Brain pericyte (primary cell): ENCODE measurements at regions not wholly inside any gene's neighbourhood (a gene's known extent, or its start where the extent isn't known, plus 50 kb on each side); places are given as distances from the start of the nearest gene placed in this dataset.

Experiments used
- DNase-seq: peaks from one replicate; pipeline ENCODE4 v3.0.0-alpha.2; 2012; ENCODE audit warnings: low read depth, low spot score

DNA sequence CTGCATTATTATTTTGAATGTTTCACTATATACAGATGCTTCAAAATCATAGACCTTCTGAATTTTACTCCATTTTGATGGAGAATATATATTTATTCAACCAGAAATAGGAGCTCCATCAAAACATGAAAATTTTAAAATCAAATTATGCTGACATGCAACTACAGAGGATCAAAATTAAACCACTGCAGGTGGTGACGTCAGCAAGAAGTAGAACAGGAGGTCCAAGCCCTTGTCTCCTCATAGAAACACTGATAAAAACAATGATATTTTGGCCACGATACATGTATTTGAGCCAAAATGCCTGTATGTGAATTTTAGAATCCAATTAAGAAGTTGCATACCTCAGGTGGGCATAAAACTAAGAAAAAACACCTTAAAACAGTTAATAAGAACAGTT is 236.6 kb upstream of the FBXL7 start:
- no peak for DNase-seq

DNA sequence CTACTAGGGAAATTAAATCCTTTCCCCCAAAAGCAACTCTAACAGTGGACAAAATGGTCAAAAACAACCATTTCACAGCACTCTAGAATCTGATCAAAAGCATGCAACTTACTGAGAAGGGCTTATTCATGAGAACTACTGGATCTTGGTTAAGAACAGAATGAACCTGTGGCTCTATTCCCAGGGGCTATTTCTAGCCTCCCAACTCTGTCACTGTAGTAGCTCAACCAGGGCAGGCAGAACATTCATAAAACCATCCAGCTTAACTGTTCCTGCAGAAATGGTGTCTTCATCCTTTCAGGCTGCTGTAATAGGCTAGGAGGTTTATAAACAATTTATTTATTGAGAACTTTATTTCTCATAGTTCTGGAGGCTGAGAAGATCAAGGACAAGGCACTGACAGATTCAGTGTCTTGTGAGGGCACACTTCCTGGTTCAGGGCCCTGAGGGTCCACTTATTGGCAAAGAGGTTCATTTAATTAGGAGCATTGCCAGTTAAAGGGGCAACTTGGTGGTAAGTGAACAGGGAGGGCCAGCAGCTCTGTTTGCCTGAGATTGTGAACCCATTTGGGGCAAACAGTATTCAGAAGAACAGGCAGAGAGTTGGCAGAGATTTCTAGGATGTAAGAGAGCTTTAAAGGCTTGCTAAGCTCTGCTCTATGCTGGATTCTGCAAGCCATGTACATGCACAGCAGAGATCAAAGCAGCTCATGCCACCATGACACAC is 238.5 kb upstream of the FBXL7 start:
- DNase-seq = no peak

GRCh38 chr5:15260356-15261268 is 239.4 kb upstream of the FBXL7 start:
- no peak for DNase-seq

- no peak for DNase-seq
These were observed 243.5 kb upstream of the FBXL7 start for GRCh38 chr5:15256485-15256884.

- DNase-seq = no peak
These were observed 244.4 kb upstream of the FBXL7 start for GRCh38 chr5:15255576-15255975.

GRCh38 chr5:15254607-15255006 is 245.4 kb upstream of the FBXL7 start:
- no peak for DNase-seq

GRCh38 chr5:15252331-15252730 is 247.6 kb upstream of the FBXL7 start:
- DNase-seq = no peak

- DNase-seq = peak; percentile 7
These were observed 250.8 kb upstream of the FBXL7 start for GRCh38 chr5:15249152-15249551.

- no peak for DNase-seq
These were observed 251.2 kb upstream of the FBXL7 start for GRCh38 chr5:15248731-15249130.

- DNase-seq = no peak
These were observed 254.1 kb upstream of the FBXL7 start for GRCh38 chr5:15245913-15246312.

GRCh38 chr5:15243301-15244020 is 256.5 kb upstream of the FBXL7 start:
- no peak for DNase-seq

DNA sequence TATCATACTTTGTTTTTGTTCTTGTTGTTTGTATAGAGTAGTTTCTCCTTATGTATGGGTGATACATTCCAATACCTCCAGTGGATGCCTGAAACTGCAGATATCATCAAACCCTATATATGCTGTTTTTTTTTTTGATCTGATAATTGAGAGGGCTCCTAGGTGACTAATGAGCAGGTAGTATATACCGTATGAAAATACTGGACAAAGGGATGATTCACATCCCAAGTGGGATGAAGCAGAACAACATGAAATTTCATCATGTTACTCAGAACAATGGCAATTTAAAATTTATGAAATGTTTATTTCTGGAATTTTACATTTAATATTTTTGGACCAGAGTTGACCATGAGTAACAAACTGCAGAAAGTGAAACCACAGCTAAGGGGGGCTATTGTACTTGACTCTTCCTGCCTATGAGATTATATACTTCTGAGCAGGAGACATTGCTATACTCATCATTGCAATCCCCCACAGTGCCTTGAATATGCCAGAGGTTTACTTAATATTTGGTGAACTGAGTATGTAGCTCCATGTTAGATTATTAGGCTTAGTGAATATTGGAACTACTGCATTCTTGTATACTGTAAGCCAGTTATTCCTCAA is 258.7 kb upstream of the FBXL7 start:
- no peak for DNase-seq

- DNase-seq = no peak
These were observed 262.0 kb upstream of the FBXL7 start for GRCh38 chr5:15238006-15238405.

DNA sequence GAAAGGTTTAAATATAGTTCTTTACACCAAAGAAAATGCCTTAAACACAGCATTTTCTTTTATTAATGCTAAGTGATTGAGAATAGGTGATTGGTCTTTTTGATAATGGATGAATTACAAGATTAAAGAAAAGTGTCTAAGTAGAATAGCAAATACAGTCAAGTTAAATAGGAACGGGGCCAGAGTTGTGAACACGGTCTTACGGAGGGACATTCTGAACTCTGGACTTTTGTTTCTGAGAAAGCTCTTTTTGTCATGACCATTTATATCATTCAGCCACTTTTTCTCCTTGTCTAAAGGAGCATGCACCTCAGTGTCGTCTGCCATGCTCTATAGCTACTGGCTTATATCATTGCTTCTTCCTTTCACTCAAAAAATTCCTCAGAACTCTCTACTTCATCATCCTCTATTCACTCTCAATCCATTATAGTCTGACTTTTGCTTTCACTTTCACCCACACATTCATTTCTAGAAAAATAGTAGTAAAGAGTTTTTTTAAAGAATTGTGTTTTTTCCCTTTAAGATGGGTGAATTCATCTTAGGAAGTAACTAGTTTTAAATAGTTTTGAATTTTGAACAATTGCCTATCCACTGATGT is 263.0 kb upstream of the FBXL7 start:
- no peak for DNase-seq

DNA sequence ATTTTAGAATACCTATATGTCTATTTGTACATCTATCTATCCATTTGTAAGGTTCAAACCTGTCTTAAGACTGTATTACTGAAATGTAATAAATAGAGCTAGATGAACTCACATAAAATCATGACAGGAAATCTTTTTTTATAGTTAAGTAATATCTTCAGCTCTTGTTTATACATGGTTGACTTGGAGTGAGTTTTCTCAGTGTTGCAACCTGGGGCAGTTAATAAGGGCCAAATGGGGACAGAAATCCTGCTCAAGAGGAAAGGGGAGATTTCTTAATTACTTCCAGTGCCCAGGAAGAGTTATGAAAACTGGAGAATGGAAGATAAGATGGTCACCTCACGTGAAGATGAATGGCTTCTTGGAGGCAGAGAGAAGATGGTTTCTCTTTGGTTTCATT is 265.1 kb upstream of the FBXL7 start:
- DNase-seq = no peak

DNA sequence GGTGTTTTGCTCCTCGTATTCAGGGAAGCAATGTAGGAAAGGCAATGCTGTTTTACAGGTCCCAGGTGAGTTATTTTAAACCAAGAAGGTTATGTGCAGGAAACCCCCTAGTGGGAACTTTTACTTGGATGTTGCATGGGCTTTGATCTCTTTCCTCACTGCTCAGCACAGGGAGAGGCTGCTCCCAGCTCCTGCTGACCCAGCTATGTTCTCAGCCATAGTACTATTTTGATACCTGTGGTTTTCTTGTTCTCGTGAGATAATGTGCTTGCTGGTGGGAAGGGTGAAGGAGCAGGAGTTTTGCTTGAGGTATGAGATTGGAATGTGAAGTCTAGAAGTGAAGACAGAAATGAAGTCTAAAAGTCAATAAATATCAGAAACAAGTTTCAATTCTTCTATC is 265.6 kb upstream of the FBXL7 start:
- DNase-seq = peak; percentile 16

DNA sequence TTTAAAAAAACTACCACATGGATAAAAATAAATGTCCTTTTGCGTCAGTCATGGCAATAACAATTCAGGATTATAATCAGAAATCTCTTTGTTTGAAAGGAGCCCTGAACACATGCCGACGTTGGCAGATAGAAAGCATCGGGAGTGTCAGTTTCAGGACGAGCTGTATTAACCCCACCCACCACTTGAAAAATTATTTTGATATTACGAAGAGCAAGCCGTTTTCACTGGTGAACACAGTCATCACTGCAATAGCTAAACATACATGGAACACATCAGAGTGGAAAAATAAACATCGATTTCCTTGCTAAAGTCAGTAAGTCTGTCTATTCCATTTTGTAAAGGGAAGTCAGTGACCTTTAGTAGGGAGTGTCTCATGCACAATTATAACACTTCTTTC is 266.4 kb upstream of the FBXL7 start:
- DNase-seq = peak; percentile 5

DNA sequence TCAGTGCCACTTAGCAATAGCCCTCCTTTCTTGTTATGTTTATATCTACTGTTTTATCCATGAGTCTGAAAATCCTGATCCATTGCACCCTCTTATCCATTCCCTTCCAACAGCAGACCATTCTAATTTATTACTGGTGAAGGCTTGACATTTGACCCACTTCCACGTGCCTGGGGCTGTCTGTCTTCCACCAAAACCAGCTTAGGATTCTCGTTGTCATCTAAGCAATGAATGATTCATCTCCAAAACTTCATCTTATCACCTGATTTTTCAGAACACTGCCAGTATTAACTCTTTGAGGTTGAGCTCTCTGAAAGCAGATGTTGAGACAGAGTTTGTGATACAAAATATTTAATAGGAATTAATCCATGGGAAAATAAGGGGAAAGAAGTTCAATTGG is 277.8 kb upstream of the FBXL7 start:
- no peak for DNase-seq

DNA sequence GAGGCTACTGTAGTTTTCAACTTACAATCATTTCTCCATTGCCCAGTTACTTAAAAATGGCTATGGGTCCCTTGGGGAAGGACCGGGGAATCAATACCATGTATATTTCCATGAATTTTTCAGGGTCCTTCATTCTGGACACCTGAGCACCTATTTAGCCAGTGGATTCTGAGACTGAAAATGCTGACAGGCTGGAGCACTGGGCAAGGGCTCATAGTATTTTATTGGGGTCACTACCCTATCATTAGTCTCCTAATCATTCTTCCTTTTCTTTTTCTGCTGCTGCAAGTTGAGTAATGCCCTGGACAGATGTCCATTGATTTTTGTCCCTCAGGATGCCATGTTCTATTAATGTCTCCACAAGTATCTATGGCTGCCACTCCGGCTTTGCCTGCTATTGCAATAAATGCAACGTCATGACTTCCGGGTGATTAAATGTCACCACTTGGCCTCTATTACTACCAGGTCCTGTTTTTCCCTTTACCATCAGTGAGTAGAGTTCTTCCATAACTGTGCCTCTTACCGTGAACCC is 279.3 kb upstream of the FBXL7 start:
- no peak for DNase-seq

GRCh38 chr5:15215056-15215455 is 284.9 kb upstream of the FBXL7 start:
- no peak for DNase-seq

DNA sequence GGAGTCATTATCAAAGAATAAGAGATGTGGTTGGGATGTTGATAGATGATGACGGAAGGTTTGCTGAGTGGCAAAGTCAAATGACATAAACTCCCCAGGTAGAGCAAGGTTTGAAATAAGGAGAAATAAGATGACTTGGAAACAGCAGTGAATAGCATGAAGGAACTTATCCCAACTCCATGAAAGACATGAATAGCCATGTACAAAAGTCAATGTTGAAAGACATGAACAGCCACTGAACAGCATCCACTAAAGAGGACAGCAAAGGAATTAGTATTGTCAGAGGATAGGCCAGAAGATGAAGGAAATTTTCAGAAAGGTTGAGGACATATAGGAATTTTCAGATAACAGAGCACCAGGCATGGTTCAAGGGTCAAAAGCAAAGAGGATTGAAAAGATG is 286.0 kb upstream of the FBXL7 start:
- DNase-seq = no peak
